Large intestine (tissue), 3 donors: ENCODE measurements at regions not wholly inside any gene's neighbourhood (a gene's known extent, or its start where the extent isn't known, plus 50 kb on each side); places are given as distances from the start of the nearest gene placed in this dataset.

Experiments
- DNase-seq, 2 donors: peaks; one replicate each; pipeline versions ENCODE4 v3.0.0 to v3.0.0-alpha.2; 2013
- H3K27ac ChIP-seq: one replicate; pipeline ENCODE4 v1.5.1; 2013; ENCODE audit warnings: low read length
- H3K27me3 ChIP-seq: 2 replicates; pipeline ENCODE4 v1.6.1; 2013; ENCODE audit warnings: low read length; ENCODE audit not compliant: control insufficient read depth, insufficient read depth
- H3K36me3 ChIP-seq: 2 replicates; pipeline ENCODE4 v1.6.1; 2013; ENCODE audit warnings: low read length; ENCODE audit not compliant: control insufficient read depth, insufficient read depth
- H3K4me1 ChIP-seq: one replicate; pipeline ENCODE4 v1.6.1; 2013; ENCODE audit warnings: low read length; ENCODE audit not compliant: control insufficient read depth, insufficient read depth
- H3K4me3 ChIP-seq: one replicate; pipeline ENCODE4 v1.5.1; 2013; ENCODE audit warnings: low read length
- H3K9me3 ChIP-seq: one replicate; pipeline ENCODE4 v1.6.1; 2013; ENCODE audit warnings: mild to moderate bottlenecking, low read depth, low read length, moderate library complexity; ENCODE audit not compliant: control insufficient read depth
- WGBS: methylation state at CpG from one replicate; pipeline ENCODE4 v1.1.5; 2013; ENCODE audit warnings: low lambda C conversion rate; ENCODE audit not compliant: insufficient coverage; 5-methylcytosine and 5-hydroxymethylcytosine counted together

DNA sequence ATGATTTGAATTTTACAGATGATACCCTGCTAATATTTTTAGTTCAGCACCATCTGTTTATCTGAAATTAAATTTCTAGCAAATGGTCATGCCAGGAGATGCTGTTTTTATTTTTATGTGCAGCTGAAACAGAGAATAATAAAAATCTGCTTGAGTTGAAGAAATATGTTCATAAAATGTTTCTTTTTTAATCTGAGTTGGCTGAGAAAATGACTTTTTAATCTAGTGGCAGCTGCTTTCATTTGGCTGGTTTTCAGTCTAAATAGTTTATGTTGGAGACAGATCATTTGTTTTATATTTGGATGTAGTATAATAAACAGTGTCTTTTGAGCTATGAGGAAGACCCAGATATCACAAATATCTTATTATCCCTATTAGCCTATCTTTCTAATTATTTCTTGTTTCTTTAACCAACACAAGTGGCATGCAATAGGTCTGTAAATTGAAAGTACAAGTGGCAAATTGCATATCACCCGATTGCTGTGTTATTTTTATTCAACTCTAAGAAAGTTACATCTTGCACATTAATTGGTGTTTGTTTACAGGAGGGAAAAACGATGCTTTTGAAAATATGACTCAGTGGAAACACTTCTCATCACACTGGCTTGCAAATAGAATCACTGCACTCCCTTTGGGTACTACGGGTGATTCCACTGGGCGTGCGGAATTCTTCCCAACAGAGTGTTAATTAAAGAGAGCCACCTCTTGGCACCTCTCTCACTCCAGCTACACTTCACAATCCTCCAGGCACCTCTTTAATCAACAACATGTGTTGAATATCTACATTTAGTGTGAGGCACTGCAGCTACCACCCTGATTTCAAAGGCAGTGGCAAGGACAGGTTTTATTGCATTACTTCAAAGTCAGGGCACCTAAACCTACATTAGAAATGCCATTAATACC, 51.7 kb upstream of the AP1S2 start:
- Histone ChIP-seq H3K9me3 (no peaks in the 10 kb centered on the region), H3K36me3 (no peaks in the 10 kb centered on the region), H3K4me1 (no peaks in the 10 kb centered on the region), H3K27me3 (no peaks in the 10 kb centered on the region), H3K27ac (no peak overlapping the region), H3K4me3 (no peak overlapping the region)
- no peak for DNase-seq
- WGBS: 20% methylated on average over 1 of the region's 5 CpGs
